ENCODE measurements at regions not wholly inside any gene's neighbourhood (a gene's known extent, or its start where the extent isn't known, plus 50 kb on each side); places are given as distances from the start of the nearest gene placed in this dataset.
"Not testable (repeated sequence)": the region's sequence is repeated elsewhere in the genome, so short reads cannot be mapped to it uniquely, and the experiment has no call there.

DNA sequence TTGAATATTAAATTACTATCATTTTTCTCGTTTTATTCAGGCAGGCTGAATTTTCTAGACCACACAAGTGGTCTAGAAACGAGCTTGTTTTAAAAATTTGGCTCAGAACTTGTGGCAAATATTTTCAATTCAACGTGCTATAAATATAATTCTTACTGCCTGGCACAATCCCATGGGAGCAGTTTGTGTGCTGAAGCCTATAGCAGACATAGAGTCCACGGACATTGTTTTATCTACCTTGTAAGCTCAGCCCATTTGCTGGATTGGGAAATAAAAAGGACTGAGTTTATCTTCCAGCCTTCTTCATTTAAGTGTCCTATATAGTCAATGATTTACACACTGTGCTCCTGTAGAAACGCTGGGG lies 103.4 kb downstream of the ZBTB18 start:
- Histone ChIP-seq H3K4me3 (ENCODE audit: low read length) (no peak overlapping the region), H3K27ac (ENCODE audit: low read length) (no peak overlapping the region), H3K9me3 (ENCODE audit: control insufficient read depth, insufficient read depth, low read length) (no peaks in the 10 kb centered on the region), H3K27me3 (ENCODE audit: control insufficient read depth, insufficient read depth, low read length) (no peaks in the 10 kb centered on the region), H3K36me3 (ENCODE audit: control insufficient read depth, insufficient read depth, low read length) (no peaks in the 10 kb centered on the region), H3K4me1 (ENCODE audit: control insufficient read depth, insufficient read depth, low read length) (no peaks in the 10 kb centered on the region)
- Mint-ChIP-seq H3K36me3 (no peaks in the 10 kb centered on the region), H3K27ac (no peak overlapping the region), H3K9me3 (no peaks in the 10 kb centered on the region), H3K27me3 (ENCODE audit: low read depth in 2 of 2) (peaks cover 13% of the 10 kb centered on the region in 2 donors), H3K4me1 (peaks cover 0 to 6% of the 10 kb centered on the region in 2 donors), H3K4me3 (no peak overlapping the region)
- 61% methylated on average over 5 of the region's 5 CpGs for WGBS (ENCODE audit: insufficient coverage)
- DNase-seq (no peak), ATAC-seq (no peak)
- TF ChIP-seq, protein P1, sequence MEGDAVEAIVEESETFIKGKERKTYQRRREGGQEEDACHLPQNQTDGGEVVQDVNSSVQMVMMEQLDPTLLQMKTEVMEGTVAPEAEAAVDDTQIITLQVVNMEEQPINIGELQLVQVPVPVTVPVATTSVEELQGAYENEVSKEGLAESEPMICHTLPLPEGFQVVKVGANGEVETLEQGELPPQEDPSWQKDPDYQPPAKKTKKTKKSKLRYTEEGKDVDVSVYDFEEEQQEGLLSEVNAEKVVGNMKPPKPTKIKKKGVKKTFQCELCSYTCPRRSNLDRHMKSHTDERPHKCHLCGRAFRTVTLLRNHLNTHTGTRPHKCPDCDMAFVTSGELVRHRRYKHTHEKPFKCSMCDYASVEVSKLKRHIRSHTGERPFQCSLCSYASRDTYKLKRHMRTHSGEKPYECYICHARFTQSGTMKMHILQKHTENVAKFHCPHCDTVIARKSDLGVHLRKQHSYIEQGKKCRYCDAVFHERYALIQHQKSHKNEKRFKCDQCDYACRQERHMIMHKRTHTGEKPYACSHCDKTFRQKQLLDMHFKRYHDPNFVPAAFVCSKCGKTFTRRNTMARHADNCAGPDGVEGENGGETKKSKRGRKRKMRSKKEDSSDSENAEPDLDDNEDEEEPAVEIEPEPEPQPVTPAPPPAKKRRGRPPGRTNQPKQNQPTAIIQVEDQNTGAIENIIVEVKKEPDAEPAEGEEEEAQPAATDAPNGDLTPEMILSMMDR (IDR thresholded peaks at IDR 0.05) = no peak
- intact Hi-C loops (cut with micrococcal nuclease) = no loop called here

DNA sequence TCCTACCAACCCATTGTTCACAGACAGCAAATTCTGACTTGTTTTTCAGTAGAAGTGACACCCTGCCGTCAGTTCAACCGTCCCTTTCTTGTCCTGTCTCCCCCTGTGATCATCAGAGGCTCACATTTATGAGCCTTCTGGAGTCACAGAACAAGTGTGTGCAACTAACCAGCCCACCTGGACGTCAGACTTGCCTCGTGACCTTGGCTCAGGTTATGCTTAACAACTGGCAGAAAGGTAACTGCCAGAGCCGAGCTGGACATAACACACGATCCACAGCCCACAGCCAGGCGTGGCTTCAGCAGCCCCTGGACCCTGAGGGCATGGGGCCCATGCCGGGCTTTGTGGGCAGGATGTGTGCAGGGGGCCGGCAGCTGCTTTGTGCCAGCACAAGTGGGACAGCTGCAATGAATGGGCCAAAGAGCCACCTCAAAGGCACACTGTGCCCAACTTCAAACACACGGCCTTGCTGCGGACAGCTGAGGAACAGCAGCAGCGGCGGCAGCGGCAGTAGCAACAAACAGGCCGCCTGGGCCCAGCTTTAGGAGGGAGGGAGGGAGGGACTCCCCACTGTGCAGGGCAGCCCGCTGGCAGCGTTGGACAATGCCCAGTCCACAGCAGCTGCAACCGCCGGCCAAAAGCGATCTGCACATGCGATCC lies 103.9 kb downstream of the ZBTB18 start:
- Mint-ChIP-seq H3K27me3 (ENCODE audit: low read depth in 2 of 2) (peaks cover 13% of the 10 kb centered on the region in 2 donors), H3K9me3 (no peaks in the 10 kb centered on the region), H3K27ac (no peak overlapping the region), H3K4me3 (no peak overlapping the region), H3K36me3 (no peaks in the 10 kb centered on the region), H3K4me1 (peaks cover 0 to 6% of the 10 kb centered on the region in 2 donors)
- DNase-seq (no peak), ATAC-seq (peak; percentile 24 to 45 (median 34))
- H3K27ac ChIP-seq (ENCODE audit: low read length) = no peak overlapping the region
- 50% methylated on average over 21 of the region's 21 CpGs for WGBS (ENCODE audit: insufficient coverage)
- H3K36me3 ChIP-seq (ENCODE audit: control insufficient read depth, insufficient read depth, low read length) = no peaks in the 10 kb centered on the region
- no peaks in the 10 kb centered on the region for H3K9me3 ChIP-seq (ENCODE audit: control insufficient read depth, insufficient read depth, low read length)
- H3K4me1 ChIP-seq (ENCODE audit: control insufficient read depth, insufficient read depth, low read length) = no peaks in the 10 kb centered on the region
- intact Hi-C loops (cut with micrococcal nuclease) = no loop called here
- no peak overlapping the region for H3K4me3 ChIP-seq (ENCODE audit: low read length)
- no peaks in the 10 kb centered on the region for H3K27me3 ChIP-seq (ENCODE audit: control insufficient read depth, insufficient read depth, low read length)
- TF ChIP-seq, protein P1 (IDR thresholded peaks at IDR 0.05) = no peak

DNA sequence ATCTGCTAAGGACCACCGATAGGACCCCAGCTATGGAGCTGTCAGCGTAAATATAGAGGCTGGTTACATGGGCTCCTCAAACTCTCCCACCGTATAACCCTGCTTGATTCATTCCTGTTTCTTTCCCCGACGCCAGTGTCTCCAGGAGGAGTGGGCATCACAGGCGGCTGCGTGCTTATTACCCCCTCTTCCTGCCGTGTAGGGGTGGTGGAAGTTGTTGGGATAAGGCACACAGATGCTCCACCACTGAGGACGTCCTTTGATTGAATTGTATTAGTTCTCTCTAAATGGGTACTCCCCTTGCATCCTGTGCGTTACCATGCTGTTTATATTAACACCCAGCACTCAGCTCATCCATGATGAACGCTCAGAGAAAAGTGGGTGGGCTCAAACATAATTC lies 104.6 kb downstream of the ZBTB18 start:
- no peak overlapping the region for H3K27ac Mint-ChIP-seq
- TF ChIP-seq, protein P1 (IDR thresholded peaks at IDR 0.05) = no peak

DNA sequence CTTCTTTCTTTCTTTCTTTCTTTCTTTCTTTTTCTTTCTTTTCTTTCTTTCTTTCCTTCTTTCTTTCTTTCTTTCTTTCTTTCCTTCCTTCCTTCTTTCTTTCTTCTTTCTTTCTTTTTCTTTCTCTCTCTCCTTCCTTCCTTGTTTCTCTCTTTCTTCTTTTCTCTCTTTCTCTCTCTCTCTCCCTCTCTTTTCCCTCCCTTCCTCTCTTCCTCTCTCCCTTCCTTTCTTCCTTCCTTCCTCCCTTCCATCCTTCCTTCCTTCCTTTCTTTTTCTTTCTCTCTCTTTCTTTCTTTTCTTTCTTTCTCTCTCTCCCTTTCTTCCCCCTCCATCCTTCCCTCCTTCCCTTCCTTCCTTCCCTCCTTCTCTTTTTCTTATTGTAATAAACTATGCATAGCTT lies 105.5 kb downstream of the ZBTB18 start:
- intact Hi-C loops (cut with micrococcal nuclease); H3K36me3 Mint-ChIP-seq; H3K9me3 ChIP-seq (ENCODE audit: control insufficient read depth, insufficient read depth, low read length); H3K27ac ChIP-seq (ENCODE audit: low read length); H3K4me3 ChIP-seq (ENCODE audit: low read length); DNase-seq; H3K27me3 ChIP-seq (ENCODE audit: control insufficient read depth, insufficient read depth, low read length); H3K4me1 Mint-ChIP-seq; H3K4me3 Mint-ChIP-seq; H3K27ac Mint-ChIP-seq; H3K4me1 ChIP-seq (ENCODE audit: control insufficient read depth, insufficient read depth, low read length); ATAC-seq; H3K36me3 ChIP-seq (ENCODE audit: control insufficient read depth, insufficient read depth, low read length); H3K9me3 Mint-ChIP-seq: not testable (repeated sequence)
- peaks cover 13% of the 10 kb centered on the region in 2 donors for H3K27me3 Mint-ChIP-seq (ENCODE audit: low read depth in 2 of 2)

More for the DNA sequence above, 104.6 kb downstream of the ZBTB18 start:
- no peaks in the 10 kb centered on the region for H3K36me3 ChIP-seq (ENCODE audit: control insufficient read depth, insufficient read depth, low read length)
- intact Hi-C loops (cut with micrococcal nuclease) = no loop called here
- H3K4me1 ChIP-seq (ENCODE audit: control insufficient read depth, insufficient read depth, low read length) = no peaks in the 10 kb centered on the region
- ATAC-seq (no peak), DNase-seq (no peak)
- H3K27me3 ChIP-seq (ENCODE audit: control insufficient read depth, insufficient read depth, low read length) = no peaks in the 10 kb centered on the region
- H3K4me3 Mint-ChIP-seq = no peak overlapping the region
- no peaks in the 10 kb centered on the region for H3K36me3 Mint-ChIP-seq
- H3K4me3 ChIP-seq (ENCODE audit: low read length) = no peak overlapping the region
- H3K27ac ChIP-seq (ENCODE audit: low read length) = no peak overlapping the region
- H3K27me3 Mint-ChIP-seq (ENCODE audit: low read depth in 2 of 2) = peaks cover 13% of the 10 kb centered on the region in 2 donors
- H3K4me1 Mint-ChIP-seq = peaks cover 0 to 6% of the 10 kb centered on the region in 2 donors
- no peaks in the 10 kb centered on the region for H3K9me3 ChIP-seq (ENCODE audit: control insufficient read depth, insufficient read depth, low read length)
- 94% methylated on average over 9 of the region's 11 CpGs for WGBS (ENCODE audit: insufficient coverage)
- H3K9me3 Mint-ChIP-seq = no peaks in the 10 kb centered on the region

Measured in natural killer cell (primary cell).